H1 (cell line): ENCODE measurements at regions not wholly inside any gene's neighbourhood (a gene's known extent, or its start where the extent isn't known, plus 50 kb on each side); places are given as distances from the start of the nearest gene placed in this dataset.

Experiments
- CTCF ChIA-PET: fragments of 300-600 bp; sonication (Branson Sonifier 250); formaldehyde crosslinking; loops from one replicate; lab custom pipeline; 2021; ENCODE audit not compliant: partially characterized antibody; lab: Charles Lee
- POLR2A ChIA-PET: fragments of 300-600 bp; sonication (Branson Sonifier 250); formaldehyde crosslinking; loops from one replicate; lab custom pipeline; 2021; ENCODE audit warnings: inconsistent platforms; ENCODE audit not compliant: partially characterized antibody; lab: Charles Lee
- DNase-seq, 2 experiments: peaks; one replicate each; pipeline versions ENCODE4 v3.0.0 to v3.0.0-alpha.2; 2010 to 2022; ENCODE audit warnings: low spot score in 2 of 2, low read depth in 1 of 2, mixed read lengths in 1 of 2
- FAIRE-seq: peaks from 2 replicates; lab custom pipeline; 2011; peaks lifted over from hg19 to GRCh38; lab: Jason Lieb, UNC
- H2AFZ ChIP-seq: 2 replicates; pipeline ENCODE4 v1.8.1; 2012; ENCODE audit warnings: low read length, inconsistent platforms
- H2AK5ac ChIP-seq: 2 replicates; pipeline ENCODE4 v1.6.1; 2013; ENCODE audit warnings: low read depth, low read length
- H2BK120ac ChIP-seq: replicated peaks from 2 replicates; pipeline ENCODE3; 2013; ENCODE audit warnings: low read depth, low read length, inconsistent platforms
- H2BK12ac ChIP-seq: 2 replicates; pipeline ENCODE4 v1.6.1; 2013; ENCODE audit warnings: low read depth, low read length
- H2BK15ac ChIP-seq: 2 replicates; pipeline ENCODE4 v1.6.1; 2013; ENCODE audit warnings: low read length
- H2BK20ac ChIP-seq: 2 replicates; pipeline ENCODE4 v1.6.1; 2013; ENCODE audit warnings: low read length
- H2BK5ac ChIP-seq: 2 replicates; pipeline ENCODE4 v1.6.1; 2013; ENCODE audit warnings: low read depth, low read length
- H3K14ac ChIP-seq: 2 replicates; pipeline ENCODE4 v1.6.1; 2013; ENCODE audit warnings: inconsistent platforms; ENCODE audit not compliant: insufficient read length
- H3K18ac ChIP-seq: 2 replicates; pipeline ENCODE4 v1.6.1; 2013; ENCODE audit warnings: low read length; ENCODE audit errors: extremely low read depth
- H3K23ac ChIP-seq: 2 replicates; pipeline ENCODE4 v1.6.1; 2013; ENCODE audit warnings: inconsistent platforms; ENCODE audit not compliant: insufficient read length
- H3K23me2 ChIP-seq: 2 replicates; pipeline ENCODE4 v1.6.1; 2013; ENCODE audit warnings: low read depth, low read length
- H3K27ac ChIP-seq: 2 replicates; pipeline ENCODE4 v1.6.1; 2011; ENCODE audit warnings: low read depth, low read length, inconsistent platforms
- H3K27me3 ChIP-seq, 4 experiments: replicated peaks in 1 of 4; 1 replicate in 1 of 4; 2 replicates in 3 of 4; pipeline versions ENCODE4 v1.6.1 to v1.8.1; 2011 to 2013; ENCODE audit warnings: low read length in 3 of 4, mild to moderate bottlenecking in 3 of 4, inconsistent platforms in 2 of 4, mixed read lengths in 2 of 4, moderate library complexity in 1 of 4; ENCODE audit not compliant: control insufficient read depth in 3 of 4, insufficient read depth in 3 of 4; ENCODE audit errors: extremely low read depth in 1 of 4
- H3K36me3 ChIP-seq, 4 experiments: 2 replicates each; pipeline versions ENCODE4 v1.6.1 to v1.8.1; 2011 to 2013; ENCODE audit warnings: mild to moderate bottlenecking in 4 of 4, low read length in 3 of 4, moderate library complexity in 2 of 4, control low read depth in 1 of 4, inconsistent platforms in 1 of 4; ENCODE audit not compliant: insufficient read depth in 4 of 4, control insufficient read depth in 2 of 4
- H3K4ac ChIP-seq: replicated peaks from 2 replicates; pipeline ENCODE3; 2013; ENCODE audit warnings: low read length, low read depth, mixed read lengths, inconsistent platforms; ENCODE audit not compliant: insufficient read length
- H3K4me1 ChIP-seq, 4 experiments: replicated peaks in 1 of 4; 1 replicate in 1 of 4; 2 replicates in 3 of 4; pipeline versions ENCODE4 v1.6.1 to v1.8.1; 2011 to 2013; ENCODE audit warnings: low read length in 3 of 4, inconsistent platforms in 2 of 4, mixed read lengths in 1 of 4; ENCODE audit not compliant: insufficient read depth in 4 of 4, control insufficient read depth in 3 of 4
- H3K4me2 ChIP-seq, 2 experiments: 2 replicates each; pipeline versions ENCODE4 v1.6.1 to v1.8.1; 2011 to 2013; ENCODE audit warnings: low read depth in 2 of 2, low read length in 2 of 2, control low read depth in 1 of 2, inconsistent platforms in 1 of 2, mild to moderate bottlenecking in 1 of 2; ENCODE audit not compliant: insufficient read depth in 1 of 2
- H3K4me3 ChIP-seq, 4 experiments: fragments of 200-600, 300-600 bp in 1 of 4; sonication (generic), shearing (Covaris generic), sonication (Bioruptor Twin) in 1 of 4; 2 replicates each; pipeline versions ENCODE4 v1.5.1 to v1.8.1; 2011 to 2016; ENCODE audit warnings: low read length in 4 of 4, low read depth in 3 of 4, control low read depth in 2 of 4, inconsistent platforms in 2 of 4, mild to moderate bottlenecking in 2 of 4, mixed read lengths in 1 of 4, moderate library complexity in 1 of 4; ENCODE audit not compliant: insufficient read depth in 2 of 4; ENCODE audit errors: extremely low read depth in 1 of 4
- H3K56ac ChIP-seq: replicated peaks from 2 replicates; pipeline ENCODE3; 2013; ENCODE audit warnings: low read depth, mild to moderate bottlenecking, mixed read lengths, low read length, inconsistent platforms; ENCODE audit not compliant: insufficient read length
- H3K79me1 ChIP-seq: 2 replicates; pipeline ENCODE4 v1.6.1; 2013; ENCODE audit warnings: low read depth, low read length, control low read depth
- H3K79me2 ChIP-seq, 2 experiments: 2 replicates each; pipeline versions ENCODE4 v1.6.1 to v1.8.1; 2012 to 2013; ENCODE audit warnings: low read length in 2 of 2, mild to moderate bottlenecking in 2 of 2, inconsistent platforms in 1 of 2; ENCODE audit not compliant: insufficient read depth in 2 of 2, control insufficient read depth in 1 of 2
- H3K9ac ChIP-seq, 4 experiments: replicated peaks in 1 of 4; 1 replicate in 1 of 4; 2 replicates in 3 of 4; pipeline versions ENCODE4 v1.6.1 to v1.8.1; 2011 to 2013; ENCODE audit warnings: low read depth in 3 of 4, low read length in 3 of 4, control low read depth in 2 of 4, mild to moderate bottlenecking in 2 of 4, moderate library complexity in 2 of 4, inconsistent platforms in 1 of 4; ENCODE audit errors: extremely low read depth in 1 of 4
- H3K9me3 ChIP-seq, 2 experiments: 2 replicates each; pipeline versions ENCODE4 v1.6.1 to v1.8.1; 2012 to 2013; ENCODE audit warnings: mild to moderate bottlenecking in 2 of 2, moderate library complexity in 2 of 2, control low read depth in 1 of 2, inconsistent platforms in 1 of 2, low read depth in 1 of 2, low read length in 1 of 2, mixed read lengths in 1 of 2; ENCODE audit not compliant: insufficient read depth in 2 of 2
- H4K20me1 ChIP-seq, 2 experiments: replicated peaks in 1 of 2; 2 replicates each; pipeline versions ENCODE3 to v1.8.1; 2011 to 2013; ENCODE audit warnings: inconsistent platforms in 2 of 2, low read length in 2 of 2, mild to moderate bottlenecking in 1 of 2; ENCODE audit not compliant: insufficient read depth in 2 of 2, control insufficient read depth in 1 of 2
- H4K5ac ChIP-seq: 2 replicates; pipeline ENCODE4 v1.6.1; 2013; ENCODE audit warnings: low read length, low read depth, mixed read lengths, inconsistent platforms; ENCODE audit not compliant: insufficient read length
- H4K8ac ChIP-seq: 2 replicates; pipeline ENCODE4 v1.8.0; 2013; ENCODE audit warnings: mild to moderate bottlenecking, moderate library complexity, low read length, inconsistent platforms; ENCODE audit not compliant: insufficient read depth; ENCODE audit errors: extremely low read depth
- H4K91ac ChIP-seq: replicated peaks from 2 replicates; pipeline ENCODE3; 2013; ENCODE audit warnings: low read length, mixed read lengths, inconsistent platforms; ENCODE audit not compliant: insufficient read length
- FOSL1 ChIP-seq: IDR thresholded peaks from 2 replicates; pipeline ENCODE4 v1.6.1; 2011; ENCODE audit warnings: mild to moderate bottlenecking, low read depth, low read length, moderate library complexity; ENCODE audit not compliant: insufficient read depth
- HDAC6 ChIP-seq: IDR thresholded peaks from one replicate; pipeline ENCODE4 v1.7.1; 2012; ENCODE audit warnings: low read depth, mild to moderate bottlenecking, inconsistent platforms, low read length, moderate library complexity
- KDM1A ChIP-seq: fragments of 200-600, 300-600 bp; sonication (generic); IDR thresholded peaks from 2 replicates; pipeline ENCODE4 v1.7.1; 2016; ENCODE audit warnings: mild to moderate bottlenecking, low read length, borderline replicate concordance
- MAFK ChIP-seq: IDR thresholded peaks from 2 replicates; pipeline ENCODE4 v1.6.1; 2012; ENCODE audit warnings: low read depth, mild to moderate bottlenecking, improper control_type of control experiment, low read length
- POU5F1 ChIP-seq: IDR thresholded peaks from 2 replicates; pipeline ENCODE4 v1.6.1; 2011; ENCODE audit warnings: low read depth, mild to moderate bottlenecking, low read length, moderate library complexity
- RAD21 ChIP-seq, 2 experiments: IDR thresholded peaks in 1 of 2; conservative IDR thresholded peaks in 1 of 2; 2 replicates each; pipeline ENCODE4 v1.6.1; 2011; ENCODE audit warnings: low read depth in 2 of 2, low read length in 2 of 2, improper control_type of control experiment in 1 of 2, inconsistent platforms in 1 of 2, mild to moderate bottlenecking in 1 of 2, moderate library complexity in 1 of 2
- SAP30 ChIP-seq: fragments of 300-600 bp; sonication (generic); IDR thresholded peaks from 2 replicates; pipeline ENCODE4 v1.7.1; 2012; ENCODE audit warnings: low read length, moderate library complexity, mild to moderate bottlenecking, inconsistent platforms; ENCODE audit not compliant: insufficient read depth, insufficient replicate concordance
- SP1 ChIP-seq: IDR thresholded peaks from 2 replicates; pipeline ENCODE4 v1.6.1; 2011; ENCODE audit warnings: low read depth, low read length
- TAF7 ChIP-seq: optimal IDR thresholded peaks from 2 replicates; pipeline ENCODE3; 2011; ENCODE audit warnings: low read depth, mild to moderate bottlenecking, inconsistent platforms, low read length, moderate library complexity, borderline replicate concordance
- TBP ChIP-seq: IDR thresholded peaks from 2 replicates; pipeline ENCODE4 v1.6.1; 2011; ENCODE audit warnings: low read depth, low read length, improper control_type of control experiment
- TEAD4 ChIP-seq: IDR thresholded peaks from 2 replicates; pipeline ENCODE4 v1.6.1; 2012; ENCODE audit warnings: low read depth, low read length, inconsistent platforms, mixed read lengths
- WGBS, 2 experiments: shearing (Covaris generic) in 1 of 2; methylation state at CpG; one replicate each; pipeline versions ENCODE4 v1.1.6 to v1.1.7; 2013 to 2015; ENCODE audit warnings: low lambda C conversion rate in 2 of 2, mixed read lengths in 2 of 2, inconsistent platforms in 1 of 2, low coverage in 1 of 2, missing lambda C conversion rate in 1 of 2; ENCODE audit not compliant: insufficient replicate concordance in 2 of 2, insufficient coverage in 1 of 2, insufficient read length in 1 of 2; ENCODE audit errors: extremely low coverage in 1 of 2, missing lambda C conversion rate in 1 of 2; 5-methylcytosine and 5-hydroxymethylcytosine counted together
- TF ChIP-seq, protein P1 (sequence below), 3 experiments: IDR thresholded peaks; 1 replicate in 2 of 3; 2 replicates in 1 of 3; pipeline versions ENCODE4 v1.5.1 to v1.6.1; 2011; ENCODE audit warnings: low read length in 3 of 3, mild to moderate bottlenecking in 3 of 3, inconsistent platforms in 2 of 3, low read depth in 1 of 3, moderate library complexity in 1 of 3; ENCODE audit not compliant: insufficient read depth in 1 of 3; ENCODE audit errors: control extremely low read depth in 1 of 3

DNA sequence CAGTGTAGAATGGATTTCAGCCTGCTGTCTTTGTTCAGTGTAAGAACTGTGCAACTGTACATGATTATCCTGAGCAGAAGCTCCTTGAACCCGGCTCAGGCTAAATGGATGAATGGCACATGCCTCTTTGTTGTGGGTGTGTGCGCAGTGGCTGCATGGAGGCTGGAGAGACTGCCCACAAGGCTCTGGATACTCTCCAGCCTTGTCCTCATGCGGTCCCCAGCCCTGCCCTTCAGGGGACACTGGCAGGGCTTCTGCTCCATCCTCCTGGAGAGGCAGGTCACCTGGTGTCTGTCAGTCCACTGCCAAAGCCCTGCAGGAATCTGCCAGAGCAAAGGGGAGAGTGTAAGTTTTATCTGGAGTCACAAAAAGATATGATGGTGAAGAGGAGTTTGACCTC is 241.7 kb upstream of the EXOC2 start:
- Histone ChIP-seq H2AFZ (no peak overlapping the region), H4K8ac (no peak overlapping the region; the same call in 1 of the 2 replicates), H2BK120ac (no peak overlapping the region), H4K5ac (no peak overlapping the region), H3K4me2 (no peak overlapping the region), H3K36me3 (no peaks in the 10 kb centered on the region), H3K79me2 (no peaks in the 10 kb centered on the region), H3K4ac (no peak overlapping the region), H3K14ac (no peak overlapping the region), H4K91ac (no peak overlapping the region), H3K18ac (no peak overlapping the region), H2BK15ac (no peak overlapping the region), H2BK12ac (no peak overlapping the region), H2BK5ac (no peak overlapping the region), H2BK20ac (no peak overlapping the region), H3K79me1 (no peaks in the 10 kb centered on the region), H3K23me2 (no peaks in the 10 kb centered on the region), H3K9me3 (no peaks in the 10 kb centered on the region), H3K4me1 (peaks cover 0 to 7% (median 0%) of the 10 kb centered on the region in 4 experiments; a peak in 2 of 7 replicates), H3K9ac (no peak overlapping the region), H3K27ac (no peak overlapping the region), H3K27me3 (no peaks in the 10 kb centered on the region), H4K20me1 (no peaks in the 10 kb centered on the region), H3K23ac (no peak overlapping the region), H2AK5ac (no peak overlapping the region), H3K56ac (no peak overlapping the region), H3K4me3 (no peak overlapping the region)
- POLR2A ChIA-PET, result no interaction called here
- no peak for FAIRE-seq
- 71% methylated on average over 3 of the region's 3 CpGs; no CpG with 5 or more reads in 1 of the 2 experiments for WGBS, 2 experiments
- CTCF ChIA-PET, result interaction anchor here (1.1 to 1.2 kb wide), 2 partner anchors 14 to 41 kb away, joined by 4 read pairs; no protein-coding TSS in a partner anchor
- DNase-seq, result no peak
- TF ChIP-seq HDAC6 (no peak), FOSL1 (no peak), POU5F1 (no peak), SP1 (no peak), MAFK (no peak), KDM1A (no peak), TBP (no peak), RAD21 (IDR thresholded peaks at IDR 0.05 in 1 of 2, conservative IDR thresholded peaks at IDR 0.05 in 1 of 2; ENCODE audit: low read depth in 2 of 2, low read length in 2 of 2) (no peak), TEAD4 (no peak), SAP30 (no peak), TAF7 (no peak)
- TF ChIP-seq, protein P1, sequence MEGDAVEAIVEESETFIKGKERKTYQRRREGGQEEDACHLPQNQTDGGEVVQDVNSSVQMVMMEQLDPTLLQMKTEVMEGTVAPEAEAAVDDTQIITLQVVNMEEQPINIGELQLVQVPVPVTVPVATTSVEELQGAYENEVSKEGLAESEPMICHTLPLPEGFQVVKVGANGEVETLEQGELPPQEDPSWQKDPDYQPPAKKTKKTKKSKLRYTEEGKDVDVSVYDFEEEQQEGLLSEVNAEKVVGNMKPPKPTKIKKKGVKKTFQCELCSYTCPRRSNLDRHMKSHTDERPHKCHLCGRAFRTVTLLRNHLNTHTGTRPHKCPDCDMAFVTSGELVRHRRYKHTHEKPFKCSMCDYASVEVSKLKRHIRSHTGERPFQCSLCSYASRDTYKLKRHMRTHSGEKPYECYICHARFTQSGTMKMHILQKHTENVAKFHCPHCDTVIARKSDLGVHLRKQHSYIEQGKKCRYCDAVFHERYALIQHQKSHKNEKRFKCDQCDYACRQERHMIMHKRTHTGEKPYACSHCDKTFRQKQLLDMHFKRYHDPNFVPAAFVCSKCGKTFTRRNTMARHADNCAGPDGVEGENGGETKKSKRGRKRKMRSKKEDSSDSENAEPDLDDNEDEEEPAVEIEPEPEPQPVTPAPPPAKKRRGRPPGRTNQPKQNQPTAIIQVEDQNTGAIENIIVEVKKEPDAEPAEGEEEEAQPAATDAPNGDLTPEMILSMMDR (IDR thresholded peaks at IDR 0.05; ENCODE audit: control extremely low read depth in 1 of 3, insufficient read depth in 1 of 3, low read depth in 1 of 3, low read length in 3 of 3), result no peak
